GM19043 (cell line): ENCODE measurements at regions not wholly inside any gene's neighbourhood (a gene's known extent, or its start where the extent isn't known, plus 50 kb on each side); places are given as distances from the start of the nearest gene placed in this dataset.
"Not testable (repeated sequence)": the region's sequence is repeated elsewhere in the genome, so short reads cannot be mapped to it uniquely, and the experiment has no call there.

ENCODE experiments used
- ATAC-seq: cut with Tn5 transposase; IDR thresholded peaks from one replicate; pipeline ENCODE4 v1.9.1; 2021; ENCODE audit warnings: low read depth; ENCODE audit not compliant: unreplicated experiment

GRCh38 chr1:98299313-98299712, 362.2 kb upstream of the SNX7 start:
- ATAC-seq, result no peak

DNA sequence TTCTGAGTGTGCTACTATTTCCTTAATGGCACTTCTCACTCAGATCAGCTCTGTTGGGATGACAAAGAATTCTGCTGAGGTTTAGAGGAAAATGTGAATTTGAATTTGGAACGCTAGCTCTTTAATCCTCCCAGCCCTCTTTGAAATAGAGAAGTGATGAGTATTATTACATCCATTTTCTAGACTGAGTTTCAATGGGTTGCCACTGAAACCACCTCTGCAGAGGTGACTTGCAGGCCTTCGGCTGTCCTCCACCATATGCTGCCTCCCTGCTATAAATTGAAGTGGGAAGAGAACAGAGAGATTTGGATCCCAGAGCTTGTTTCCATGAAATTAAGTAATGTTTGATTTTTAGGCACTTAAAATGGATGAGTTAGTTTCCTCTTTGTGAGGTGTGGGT, 363.2 kb upstream of the SNX7 start:
- ATAC-seq, result no peak

- no peak for ATAC-seq
Measured at GRCh38 chr1:98296681-98297080, 364.8 kb upstream of the SNX7 start.

- no peak for ATAC-seq
Measured at GRCh38 chr1:98294127-98294526, 367.4 kb upstream of the SNX7 start.

DNA sequence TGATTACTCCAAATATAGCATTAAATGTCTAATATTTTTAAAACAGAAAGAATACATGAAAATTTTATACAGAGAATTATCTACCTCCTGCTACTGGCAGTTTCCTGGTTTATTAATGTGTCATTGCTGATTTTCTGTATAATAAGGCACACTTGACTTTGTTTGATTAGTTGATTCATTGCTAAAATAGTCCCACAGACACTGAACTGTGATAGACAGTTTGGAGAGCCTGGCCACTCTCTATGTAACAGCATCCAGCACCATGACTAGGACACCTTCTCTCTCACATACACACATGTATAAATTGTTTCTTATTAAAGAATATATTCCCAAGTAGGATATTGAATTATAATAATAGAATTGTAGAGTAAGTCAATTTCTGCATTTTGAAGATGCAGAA, 368.5 kb upstream of the SNX7 start:
- no peak for ATAC-seq

GRCh38 chr1:98289311-98289710, 368.5 kb upstream of the DPYD start:
- ATAC-seq, result no peak

- no peak for ATAC-seq
Measured at GRCh38 chr1:98288494-98288893, 367.7 kb upstream of the DPYD start.

DNA sequence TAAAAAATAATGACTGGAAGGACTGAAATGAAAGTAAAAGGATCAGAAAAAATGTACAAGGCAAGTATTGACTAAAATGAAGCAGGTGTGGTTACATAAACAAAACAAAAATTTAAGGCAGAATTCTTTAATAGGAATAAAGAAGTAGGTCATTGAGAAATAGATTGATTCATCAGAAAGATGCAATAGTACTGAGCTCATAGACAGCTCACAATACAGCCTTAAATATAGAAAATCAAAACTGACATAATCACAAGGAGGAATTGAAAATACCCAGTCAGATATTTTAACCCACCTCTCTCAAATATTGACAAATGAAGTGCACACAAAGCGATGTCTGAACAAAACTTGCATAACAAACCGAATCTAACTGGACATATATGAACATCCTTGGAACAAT, 366.8 kb upstream of the DPYD start:
- no peak for ATAC-seq

GRCh38 chr1:98286656-98287055, 365.8 kb upstream of the DPYD start:
- no peak for ATAC-seq

DNA sequence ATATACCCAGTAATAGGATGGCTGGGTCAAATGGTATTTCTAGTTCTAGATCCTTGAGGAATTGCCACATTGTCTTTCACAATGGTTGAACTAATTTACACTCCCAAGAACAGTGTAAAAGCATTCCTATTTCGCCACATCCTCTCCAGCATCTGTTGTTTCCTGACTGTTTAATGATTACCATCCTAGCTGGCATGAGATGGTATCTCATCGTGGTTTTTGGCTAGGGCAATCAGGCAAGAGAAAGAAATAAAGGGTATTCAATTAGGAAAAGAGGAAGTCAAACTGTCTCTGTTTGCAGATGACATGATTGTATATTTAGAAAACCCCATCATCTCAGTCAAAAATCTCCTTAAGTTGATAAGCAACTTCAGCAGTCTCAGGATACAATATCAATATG, 364.5 kb upstream of the DPYD start:
- ATAC-seq, result not testable (repeated sequence)

GRCh38 chr1:98280049-98280448, 359.2 kb upstream of the DPYD start:
- no peak for ATAC-seq

GRCh38 chr1:98278055-98278454, 357.2 kb upstream of the DPYD start:
- no peak for ATAC-seq

GRCh38 chr1:98277118-98277517, 356.3 kb upstream of the DPYD start:
- no peak for ATAC-seq

DNA sequence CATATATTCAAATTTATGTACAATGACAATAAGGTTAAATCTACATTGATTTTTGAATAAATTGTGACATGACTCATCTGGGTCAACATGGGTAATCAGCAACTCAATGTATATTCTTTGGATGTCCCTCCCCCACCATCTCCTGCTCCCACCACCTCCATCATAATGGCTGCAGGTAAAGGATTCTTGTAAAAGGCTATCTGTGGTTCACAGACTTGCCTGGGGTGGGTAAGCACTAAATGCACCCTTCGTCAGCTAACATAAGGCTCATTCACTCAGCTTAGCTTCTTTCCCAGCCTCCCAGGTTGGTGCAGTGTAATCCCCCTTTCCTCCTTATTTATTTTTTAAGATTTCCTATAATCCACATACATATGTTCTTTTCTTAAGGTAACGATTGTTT, 355.7 kb upstream of the DPYD start:
- ATAC-seq, result no peak

DNA sequence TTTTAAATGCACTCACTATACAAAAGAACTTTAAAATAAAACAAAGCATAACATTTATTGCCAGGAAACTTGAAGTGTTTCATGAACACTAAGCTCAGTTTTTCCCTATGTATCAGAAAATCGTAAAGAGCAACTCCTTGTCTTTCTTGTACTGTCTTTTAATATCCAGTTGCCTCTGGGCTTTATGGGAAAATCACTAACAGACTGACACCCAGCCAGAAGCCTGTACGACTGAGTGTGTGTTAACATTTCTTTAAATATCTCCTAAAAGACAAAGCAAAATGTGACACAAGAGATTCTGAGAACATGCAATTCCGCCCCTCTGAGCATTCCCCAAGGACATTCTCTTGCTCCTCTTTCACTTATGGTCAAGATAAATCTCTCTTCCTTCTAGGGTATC, 347.5 kb upstream of the DPYD start:
- no peak for ATAC-seq

DNA sequence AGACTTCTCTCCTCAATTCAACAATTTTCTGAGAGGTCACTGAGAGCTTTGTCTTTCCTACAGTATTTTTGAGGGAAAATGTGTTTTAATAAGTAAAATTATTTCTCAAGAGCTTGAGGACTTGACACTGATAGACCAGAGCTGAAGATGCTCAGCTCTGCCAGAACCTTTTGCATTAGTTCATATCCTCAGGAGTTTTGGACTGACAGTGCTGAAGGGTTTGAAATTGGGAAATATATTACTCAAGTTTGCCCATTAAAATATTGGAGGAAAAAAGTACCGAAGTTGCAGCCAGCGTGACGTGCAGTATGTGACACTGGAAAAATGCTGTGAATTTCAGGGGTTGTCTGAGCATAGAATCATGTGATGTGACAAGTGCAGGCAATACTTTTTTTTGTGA, 346.6 kb upstream of the DPYD start:
- ATAC-seq, result no peak

GRCh38 chr1:98264727-98265126, 343.9 kb upstream of the DPYD start:
- no peak for ATAC-seq

DNA sequence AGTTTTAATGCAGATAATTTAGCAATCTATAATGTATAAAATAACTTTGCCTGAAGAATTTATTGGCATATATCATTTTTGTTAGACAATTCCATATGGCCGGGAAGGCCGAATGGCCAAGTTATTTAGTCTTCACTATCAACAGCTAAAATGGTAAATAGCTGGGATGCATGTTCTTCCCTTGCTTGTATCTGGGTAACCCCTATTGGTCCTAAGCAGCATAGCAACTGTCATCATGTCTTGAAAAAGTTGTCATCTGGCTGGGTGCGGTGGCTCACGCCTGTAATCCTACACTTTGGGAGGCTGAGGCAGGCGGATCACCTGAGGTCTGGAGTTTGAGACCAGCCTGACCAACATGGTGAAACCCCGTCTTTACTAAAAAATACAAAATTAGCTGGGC, 340.0 kb upstream of the DPYD start:
- ATAC-seq, result no peak

GRCh38 chr1:98260412-98260811, 339.6 kb upstream of the DPYD start:
- ATAC-seq, result no peak

- no peak for ATAC-seq
Measured at GRCh38 chr1:98256700-98257099, 335.9 kb upstream of the DPYD start.

DNA sequence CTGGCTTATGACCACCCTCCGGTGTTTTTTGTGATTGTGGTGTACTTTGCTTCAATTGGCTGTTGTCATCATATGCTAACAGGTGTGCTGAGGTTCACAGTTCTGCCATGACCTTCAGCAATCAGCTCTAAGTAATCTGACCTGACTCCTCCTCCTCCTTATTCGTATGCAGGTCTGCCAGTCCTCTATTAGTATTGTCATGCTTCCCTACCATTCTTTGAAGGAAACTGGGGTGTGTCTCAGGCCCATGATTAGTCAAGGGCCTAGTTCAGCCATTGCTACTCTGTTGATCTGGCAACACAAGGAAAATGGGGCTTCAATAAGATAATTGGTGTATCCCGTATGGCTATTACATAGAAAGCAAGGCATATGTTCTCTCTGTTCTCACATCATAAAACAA, 332.3 kb upstream of the DPYD start:
- no peak for ATAC-seq

GRCh38 chr1:98251497-98251896, 330.7 kb upstream of the DPYD start:
- ATAC-seq, result no peak

- ATAC-seq, result no peak
Measured at GRCh38 chr1:98232678-98233077, 311.8 kb upstream of the DPYD start.

- ATAC-seq, result no peak
Measured at GRCh38 chr1:98222706-98223105, 301.9 kb upstream of the DPYD start.
